ENCODE measurements at regions not wholly inside any gene's neighbourhood (a gene's known extent, or its start where the extent isn't known, plus 50 kb on each side); places are given as distances from the start of the nearest gene placed in this dataset.
A peak's percentile ranks its signal among the peaks of the same experiment; 100 is the strongest.

DNA sequence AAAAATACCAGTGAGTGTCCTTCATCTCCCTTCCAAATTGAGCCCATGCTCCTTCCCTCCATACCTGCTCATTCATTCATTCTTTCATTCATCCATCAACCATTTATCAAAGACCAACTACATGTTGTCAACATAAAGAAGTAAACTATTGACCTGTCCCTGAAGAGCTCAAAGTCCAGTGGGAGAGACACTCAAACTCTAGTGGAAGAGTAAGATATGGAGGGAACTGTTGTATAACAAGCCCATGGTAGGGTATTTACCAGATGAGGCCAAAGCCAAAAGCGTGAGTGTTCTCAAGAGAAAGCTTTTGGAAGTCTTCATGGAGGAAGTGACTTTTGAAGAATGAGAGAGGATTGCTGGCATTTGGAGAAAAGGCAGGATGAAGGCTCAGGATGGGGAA lies 163.4 kb upstream of the SPACA1 start (continued):
- peak; percentile 88 for TF ChIP-seq ZNF644 (CRISPR knock-in tag; IDR thresholded peaks at IDR 0.05; ENCODE audit: low read depth)
- TF ChIP-seq HNF4G (IDR thresholded peaks at IDR 0.05; ENCODE audit: borderline replicate concordance, low read depth, low read length), result peak; percentile 14; the same call in 1 of the 2 replicates
- no peak for TF ChIP-seq HNF4G (CRISPR knock-in tag; IDR thresholded peaks at IDR 0.05; ENCODE audit: borderline replicate concordance, low read depth)
- no peak for TF ChIP-seq KDM5B (CRISPR knock-in tag; IDR thresholded peaks at IDR 0.05; ENCODE audit: borderline replicate concordance)
- TF ChIP-seq PAX8 (CRISPR knock-in tag; IDR thresholded peaks at IDR 0.05; ENCODE audit: borderline replicate concordance), result no peak
- TF ChIP-seq, protein P1, sequence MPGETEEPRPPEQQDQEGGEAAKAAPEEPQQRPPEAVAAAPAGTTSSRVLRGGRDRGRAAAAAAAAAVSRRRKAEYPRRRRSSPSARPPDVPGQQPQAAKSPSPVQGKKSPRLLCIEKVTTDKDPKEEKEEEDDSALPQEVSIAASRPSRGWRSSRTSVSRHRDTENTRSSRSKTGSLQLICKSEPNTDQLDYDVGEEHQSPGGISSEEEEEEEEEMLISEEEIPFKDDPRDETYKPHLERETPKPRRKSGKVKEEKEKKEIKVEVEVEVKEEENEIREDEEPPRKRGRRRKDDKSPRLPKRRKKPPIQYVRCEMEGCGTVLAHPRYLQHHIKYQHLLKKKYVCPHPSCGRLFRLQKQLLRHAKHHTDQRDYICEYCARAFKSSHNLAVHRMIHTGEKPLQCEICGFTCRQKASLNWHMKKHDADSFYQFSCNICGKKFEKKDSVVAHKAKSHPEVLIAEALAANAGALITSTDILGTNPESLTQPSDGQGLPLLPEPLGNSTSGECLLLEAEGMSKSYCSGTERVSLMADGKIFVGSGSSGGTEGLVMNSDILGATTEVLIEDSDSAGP (CRISPR knock-in tag; IDR thresholded peaks at IDR 0.05; ENCODE audit: borderline replicate concordance), result no peak
- TF ChIP-seq GFI1 (CRISPR knock-in tag; IDR thresholded peaks at IDR 0.05; ENCODE audit: borderline replicate concordance), result no peak
- no peak for TF ChIP-seq NFE2L2 (IDR thresholded peaks at IDR 0.05; ENCODE audit: low read length)
- TF ChIP-seq REXO4 (CRISPR knock-in tag; IDR thresholded peaks at IDR 0.05; ENCODE audit: borderline replicate concordance), result no peak
- no peak for TF ChIP-seq ZNF329 (CRISPR knock-in tag; IDR thresholded peaks at IDR 0.05; ENCODE audit: low read depth)
- 0 out of 2 replicates have a peak, but pooled peaks have one; percentile 17 for TF ChIP-seq NCOR1 (IDR thresholded peaks at IDR 0.05; ENCODE audit: borderline replicate concordance, low read length)
- TF ChIP-seq MZF1 (CRISPR knock-in tag; IDR thresholded peaks at IDR 0.05; ENCODE audit: borderline replicate concordance), result no peak
- TF ChIP-seq, protein P2, sequence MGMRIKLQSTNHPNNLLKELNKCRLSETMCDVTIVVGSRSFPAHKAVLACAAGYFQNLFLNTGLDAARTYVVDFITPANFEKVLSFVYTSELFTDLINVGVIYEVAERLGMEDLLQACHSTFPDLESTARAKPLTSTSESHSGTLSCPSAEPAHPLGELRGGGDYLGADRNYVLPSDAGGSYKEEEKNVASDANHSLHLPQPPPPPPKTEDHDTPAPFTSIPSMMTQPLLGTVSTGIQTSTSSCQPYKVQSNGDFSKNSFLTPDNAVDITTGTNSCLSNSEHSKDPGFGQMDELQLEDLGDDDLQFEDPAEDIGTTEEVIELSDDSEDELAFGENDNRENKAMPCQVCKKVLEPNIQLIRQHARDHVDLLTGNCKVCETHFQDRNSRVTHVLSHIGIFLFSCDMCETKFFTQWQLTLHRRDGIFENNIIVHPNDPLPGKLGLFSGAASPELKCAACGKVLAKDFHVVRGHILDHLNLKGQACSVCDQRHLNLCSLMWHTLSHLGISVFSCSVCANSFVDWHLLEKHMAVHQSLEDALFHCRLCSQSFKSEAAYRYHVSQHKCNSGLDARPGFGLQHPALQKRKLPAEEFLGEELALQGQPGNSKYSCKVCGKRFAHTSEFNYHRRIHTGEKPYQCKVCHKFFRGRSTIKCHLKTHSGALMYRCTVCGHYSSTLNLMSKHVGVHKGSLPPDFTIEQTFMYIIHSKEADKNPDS (CRISPR knock-in tag; IDR thresholded peaks at IDR 0.05), result no peak
- peak; percentile 78; the same call in 1 of the 2 replicates for TF ChIP-seq ZNF24 (IDR thresholded peaks at IDR 0.05)
- TF ChIP-seq PRDM10 (CRISPR knock-in tag; IDR thresholded peaks at IDR 0.05; ENCODE audit: low read depth), result no peak
- no peak for TF ChIP-seq NKX3-1 (CRISPR knock-in tag; IDR thresholded peaks at IDR 0.05)
- TF ChIP-seq ZNF256 (CRISPR knock-in tag; conservative IDR thresholded peaks at IDR 0.05), result no peak
- no peak for TF ChIP-seq SP1 (IDR thresholded peaks at IDR 0.05)
- TF ChIP-seq SP1 (CRISPR knock-in tag; IDR thresholded peaks at IDR 0.05), result no peak
- no peak for TF ChIP-seq MIER3 (CRISPR knock-in tag; IDR thresholded peaks at IDR 0.05; ENCODE audit: borderline replicate concordance)
